Activated naive CD8-positive, alpha-beta T cell treated with anti-CD3 and anti-CD28 coated beads, Interleukin-2, amount 50 U/mL, for 16 hours (primary cell): ENCODE measurements at regions not wholly inside any gene's neighbourhood (a gene's known extent, or its start where the extent isn't known, plus 50 kb on each side); places are given as distances from the start of the nearest gene placed in this dataset.
"Not testable (repeated sequence)": the region's sequence is repeated elsewhere in the genome, so short reads cannot be mapped to it uniquely, and the experiment has no call there.

ENCODE experiments used
- DNase-seq: peaks from one replicate; pipeline ENCODE4 v3.0.0-alpha.2; 2020; ENCODE audit warnings: low read depth, low spot score

GRCh38 chr13:84588023-84588422 is 705.7 kb upstream of the SLITRK1 start:
- DNase-seq: no peak

GRCh38 chr13:84579901-84580300 is 697.6 kb upstream of the SLITRK1 start:
- DNase-seq: not testable (repeated sequence)

- DNase-seq: no peak
Measured at GRCh38 chr13:84574851-84575250, 692.6 kb upstream of the SLITRK1 start.

- no peak for DNase-seq
Measured at GRCh38 chr13:84571264-84571663, 689.0 kb upstream of the SLITRK1 start.

- DNase-seq: no peak
Measured at GRCh38 chr13:84570831-84571230, 688.6 kb upstream of the SLITRK1 start.

GRCh38 chr13:84569366-84569765 is 687.1 kb upstream of the SLITRK1 start:
- DNase-seq: no peak

GRCh38 chr13:84567848-84568247 is 685.6 kb upstream of the SLITRK1 start:
- DNase-seq: no peak

GRCh38 chr13:84566780-84567179 is 684.5 kb upstream of the SLITRK1 start:
- DNase-seq: no peak

GRCh38 chr13:84563611-84564010 is 681.3 kb upstream of the SLITRK1 start:
- DNase-seq: no peak

- DNase-seq: no peak
Measured at GRCh38 chr13:84553227-84553626, 671.0 kb upstream of the SLITRK1 start.

GRCh38 chr13:84543962-84544361 is 661.7 kb upstream of the SLITRK1 start:
- DNase-seq: no peak

- DNase-seq: no peak
Measured at GRCh38 chr13:84542348-84542747, 660.1 kb upstream of the SLITRK1 start.

GRCh38 chr13:84536906-84537305 is 654.6 kb upstream of the SLITRK1 start:
- DNase-seq: no peak

GRCh38 chr13:84528408-84529070 is 646.3 kb upstream of the SLITRK1 start:
- no peak for DNase-seq

- no peak for DNase-seq
Measured at GRCh38 chr13:84525865-84526264, 643.6 kb upstream of the SLITRK1 start.

- DNase-seq: no peak
Measured at GRCh38 chr13:84524586-84524985, 642.3 kb upstream of the SLITRK1 start.

- no peak for DNase-seq
Measured at GRCh38 chr13:84500016-84500415, 617.7 kb upstream of the SLITRK1 start.

- DNase-seq: no peak
Measured at GRCh38 chr13:84497613-84498012, 615.3 kb upstream of the SLITRK1 start.

- DNase-seq: no peak
Measured at GRCh38 chr13:84491952-84492351, 609.7 kb upstream of the SLITRK1 start.

GRCh38 chr13:84487752-84488151 is 605.5 kb upstream of the SLITRK1 start:
- DNase-seq: no peak

GRCh38 chr13:84481958-84482357 is 599.7 kb upstream of the SLITRK1 start:
- DNase-seq: no peak

- DNase-seq: no peak
Measured at GRCh38 chr13:84479656-84480055, 597.4 kb upstream of the SLITRK1 start.

- DNase-seq: no peak
Measured at GRCh38 chr13:84470528-84470927, 588.3 kb upstream of the SLITRK1 start.

- no peak for DNase-seq
Measured at GRCh38 chr13:84466461-84466860, 584.2 kb upstream of the SLITRK1 start.
